Upper lobe of left lung (tissue), 4 donors: ENCODE measurements at regions not wholly inside any gene's neighbourhood (a gene's known extent, or its start where the extent isn't known, plus 50 kb on each side); places are given as distances from the start of the nearest gene placed in this dataset.

Source experiments
- CTCF ChIP-seq, 6 experiments: fragments of 450-650 bp in 4 of 6; fragments of 200-600 bp in 2 of 6; sonication (generic) in 2 of 6; IDR thresholded peaks; one replicate each; pipeline ENCODE4 v1.5.1; 2016 to 2019; ENCODE audit warnings: antibody characterized with exemption in 6 of 6
- POLR2A ChIP-seq, 4 donors: fragments of 450-650 bp; IDR thresholded peaks; one replicate each; pipeline ENCODE4 v1.5.1; 2016 to 2017; ENCODE audit warnings: antibody characterized with exemption in 4 of 4, mild to moderate bottlenecking in 2 of 4
- POLR2AphosphoS5 ChIP-seq, 2 donors: sonication (generic); formaldehyde crosslinking; IDR thresholded peaks; one replicate each; pipeline ENCODE4 v1.5.1; 2017; ENCODE audit warnings: antibody characterized with exemption in 2 of 2

DNA sequence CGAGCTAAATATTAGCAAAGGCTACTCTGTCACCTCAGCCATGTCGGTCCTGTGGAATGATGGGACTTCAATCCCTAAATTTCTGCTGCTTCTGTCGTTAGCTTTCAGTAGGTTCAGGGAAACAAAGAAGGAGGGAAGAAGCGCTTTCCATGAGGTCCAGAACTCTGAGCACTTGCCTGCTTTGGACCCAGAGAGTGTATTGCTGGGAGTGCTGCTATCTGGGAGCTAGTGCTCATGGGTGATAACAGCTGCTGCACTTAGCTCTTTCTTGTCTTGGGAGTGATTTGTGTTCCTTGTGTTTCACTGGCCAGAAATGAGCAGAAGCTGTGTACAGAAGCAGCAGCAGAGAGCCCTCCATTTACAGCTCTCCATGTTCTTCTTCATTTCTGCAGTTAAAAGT lies 369.8 kb downstream of the DIPK2A start:
- TF ChIP-seq CTCF (IDR thresholded peaks at IDR 0.05) = no peak
- TF ChIP-seq POLR2A (IDR thresholded peaks at IDR 0.05) = no peak
- TF ChIP-seq POLR2AphosphoS5 (IDR thresholded peaks at IDR 0.05) = no peak
